ENCODE measurements at regions not wholly inside any gene's neighbourhood (a gene's known extent, or its start where the extent isn't known, plus 50 kb on each side); places are given as distances from the start of the nearest gene placed in this dataset.

DNA sequence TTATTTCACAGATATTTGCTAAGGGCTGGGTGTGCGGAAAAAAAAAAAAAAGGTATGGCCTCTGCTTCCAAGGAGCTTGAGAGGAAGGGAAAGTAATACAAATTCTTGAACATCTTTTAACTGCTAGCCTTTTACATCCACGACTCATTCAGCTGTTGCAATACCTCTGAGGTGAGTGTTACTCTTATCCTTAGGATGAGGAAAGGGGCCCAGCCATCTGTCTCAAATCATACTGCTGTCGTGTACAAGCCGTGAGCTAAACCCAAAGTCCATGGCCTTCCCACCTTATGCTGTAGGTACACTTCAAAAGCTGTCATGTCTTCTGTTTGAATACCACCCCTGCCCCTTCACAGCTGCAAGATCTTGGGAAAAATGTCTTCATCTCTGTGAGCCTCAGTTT lies 146.8 kb downstream of the KCNRG start:
- Histone ChIP-seq H3K27ac (no peak overlapping the region), H3K9me3 (no peaks in the 10 kb centered on the region), H3K27me3 (no peaks in the 10 kb centered on the region), H3K36me3 (no peaks in the 10 kb centered on the region), H3K4me1 (no peaks in the 10 kb centered on the region), H3K4me3 (no peak overlapping the region)
- DNase-seq (ENCODE audit: low spot score in 2 of 2) = no peak
- intact Hi-C loops (cut with DNase I) = no loop called here
- TF ChIP-seq, protein P1, sequence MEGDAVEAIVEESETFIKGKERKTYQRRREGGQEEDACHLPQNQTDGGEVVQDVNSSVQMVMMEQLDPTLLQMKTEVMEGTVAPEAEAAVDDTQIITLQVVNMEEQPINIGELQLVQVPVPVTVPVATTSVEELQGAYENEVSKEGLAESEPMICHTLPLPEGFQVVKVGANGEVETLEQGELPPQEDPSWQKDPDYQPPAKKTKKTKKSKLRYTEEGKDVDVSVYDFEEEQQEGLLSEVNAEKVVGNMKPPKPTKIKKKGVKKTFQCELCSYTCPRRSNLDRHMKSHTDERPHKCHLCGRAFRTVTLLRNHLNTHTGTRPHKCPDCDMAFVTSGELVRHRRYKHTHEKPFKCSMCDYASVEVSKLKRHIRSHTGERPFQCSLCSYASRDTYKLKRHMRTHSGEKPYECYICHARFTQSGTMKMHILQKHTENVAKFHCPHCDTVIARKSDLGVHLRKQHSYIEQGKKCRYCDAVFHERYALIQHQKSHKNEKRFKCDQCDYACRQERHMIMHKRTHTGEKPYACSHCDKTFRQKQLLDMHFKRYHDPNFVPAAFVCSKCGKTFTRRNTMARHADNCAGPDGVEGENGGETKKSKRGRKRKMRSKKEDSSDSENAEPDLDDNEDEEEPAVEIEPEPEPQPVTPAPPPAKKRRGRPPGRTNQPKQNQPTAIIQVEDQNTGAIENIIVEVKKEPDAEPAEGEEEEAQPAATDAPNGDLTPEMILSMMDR (IDR thresholded peaks at IDR 0.05) = no peak

DNA sequence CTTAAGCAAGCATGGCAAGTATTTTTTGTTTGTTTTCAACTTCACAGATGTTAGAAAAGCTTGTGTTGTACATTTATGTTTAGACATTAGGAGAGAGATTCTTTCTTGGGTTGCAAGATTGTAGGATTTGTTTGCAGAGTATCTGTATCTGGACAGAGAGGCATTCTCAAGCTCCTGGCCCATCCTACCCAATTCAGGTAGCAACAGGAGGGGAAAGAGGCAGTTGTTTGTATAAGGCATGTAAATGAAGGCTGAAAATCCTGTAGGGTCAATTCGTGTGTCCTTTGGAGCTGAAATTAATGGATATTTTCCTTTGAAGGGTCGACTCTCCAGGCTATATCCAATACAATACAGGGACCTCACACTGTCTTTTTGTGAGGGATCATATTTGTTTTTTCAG lies 147.3 kb downstream of the KCNRG start:
- Histone ChIP-seq H3K27ac (no peak overlapping the region), H3K4me3 (no peak overlapping the region), H3K9me3 (no peaks in the 10 kb centered on the region), H3K4me1 (no peaks in the 10 kb centered on the region), H3K27me3 (no peaks in the 10 kb centered on the region), H3K36me3 (no peaks in the 10 kb centered on the region)
- TF ChIP-seq, protein P1 (IDR thresholded peaks at IDR 0.05) = no peak
- no peak for DNase-seq (ENCODE audit: low spot score in 2 of 2)
- intact Hi-C loops (cut with DNase I) = no loop called here

DNA sequence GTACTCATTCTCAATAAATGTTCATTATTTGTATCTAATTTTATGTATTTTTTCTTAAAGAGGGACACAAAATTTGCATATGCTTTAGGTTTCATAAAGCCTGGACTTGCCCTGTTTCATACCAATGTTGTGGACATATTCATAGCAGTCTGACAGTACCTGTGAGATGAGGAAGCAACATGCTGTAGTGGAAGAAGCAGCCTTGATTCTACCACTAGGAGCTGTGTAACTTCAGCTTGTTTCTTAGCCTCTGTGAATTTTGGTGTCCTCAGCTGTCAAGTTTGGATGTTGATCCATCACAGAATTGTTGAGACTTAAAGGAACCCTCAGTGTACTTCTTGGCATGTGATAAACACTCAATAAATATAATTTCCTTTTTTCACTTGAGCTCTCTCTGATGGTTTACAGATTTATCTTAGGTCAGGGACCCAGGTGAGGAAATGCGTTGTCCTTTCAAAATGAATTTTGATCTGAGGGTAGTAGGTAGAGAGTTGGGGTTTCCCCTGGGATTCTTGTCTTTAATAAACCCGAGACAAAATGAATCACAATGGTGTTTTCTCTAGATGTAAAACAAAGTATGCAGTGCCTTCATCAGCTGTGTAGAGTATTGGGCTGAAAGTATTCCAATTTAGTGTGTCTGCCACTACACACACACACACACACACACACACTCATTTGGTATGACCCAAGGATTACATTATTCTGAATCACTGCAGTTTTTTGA lies 152.1 kb downstream of the KCNRG start:
- H3K27me3 ChIP-seq = no peaks in the 10 kb centered on the region
- intact Hi-C loops (cut with DNase I) = loop anchor here (5.0 kb wide), 1 partner anchor 190 kb away; no protein-coding TSS in a partner anchor
- TF ChIP-seq, protein P1 (IDR thresholded peaks at IDR 0.05) = no peak
- H3K36me3 ChIP-seq = no peaks in the 10 kb centered on the region
- no peaks in the 10 kb centered on the region for H3K4me1 ChIP-seq
- no peak overlapping the region for H3K27ac ChIP-seq
- H3K9me3 ChIP-seq = no peaks in the 10 kb centered on the region
- no peak for DNase-seq (ENCODE audit: low spot score in 2 of 2)
- no peak overlapping the region for H3K4me3 ChIP-seq

DNA sequence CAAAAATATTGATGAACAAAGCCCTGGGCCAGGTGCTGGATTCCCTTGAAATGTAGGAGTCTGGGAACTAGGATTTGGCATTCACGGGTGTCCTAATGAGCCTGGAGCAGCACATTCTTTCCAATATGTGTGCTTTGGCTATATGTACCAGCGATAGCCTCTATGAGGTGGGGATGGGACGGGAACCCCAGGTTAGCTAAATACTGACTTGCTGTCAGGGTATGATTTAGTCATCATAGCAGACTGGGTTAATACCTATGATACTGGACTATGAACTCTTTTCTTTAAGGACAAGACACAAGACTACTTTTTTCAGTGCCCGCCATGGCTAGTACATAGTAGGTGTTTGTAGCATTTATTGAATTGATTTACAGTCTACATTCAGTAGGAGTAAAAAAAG lies 152.7 kb downstream of the KCNRG start:
- H3K9me3 ChIP-seq = no peaks in the 10 kb centered on the region
- H3K36me3 ChIP-seq = no peaks in the 10 kb centered on the region
- TF ChIP-seq, protein P1 (IDR thresholded peaks at IDR 0.05) = no peak
- H3K27me3 ChIP-seq = no peaks in the 10 kb centered on the region
- no peak overlapping the region for H3K4me3 ChIP-seq
- no peak for DNase-seq (ENCODE audit: low spot score in 2 of 2)
- no peak overlapping the region for H3K27ac ChIP-seq
- intact Hi-C loops (cut with DNase I) = loop anchor here (5.0 kb wide), 1 partner anchor 191 kb away; no protein-coding TSS in a partner anchor
- H3K4me1 ChIP-seq = no peaks in the 10 kb centered on the region

DNA sequence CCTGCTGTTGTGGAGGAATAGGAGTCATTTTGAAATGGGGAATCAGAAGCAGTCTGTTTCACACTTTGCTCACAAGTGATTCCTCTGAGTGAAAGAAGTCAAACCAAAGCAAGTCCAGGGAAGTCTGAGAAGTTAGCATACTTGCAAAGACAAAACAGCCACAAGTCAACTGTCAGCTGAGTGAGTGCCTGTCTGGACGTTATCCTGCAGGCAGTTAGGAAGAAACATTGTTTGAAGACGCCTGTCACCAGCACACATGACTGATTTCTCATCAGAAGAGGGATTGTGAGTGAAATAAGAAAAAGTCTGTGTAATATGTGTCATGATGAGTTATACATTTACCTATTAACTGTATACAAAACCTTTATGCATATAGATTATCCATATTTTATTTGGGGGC lies 153.5 kb downstream of the KCNRG start:
- Histone ChIP-seq H3K27me3 (no peaks in the 10 kb centered on the region), H3K27ac (no peak overlapping the region), H3K36me3 (no peaks in the 10 kb centered on the region), H3K4me3 (no peak overlapping the region), H3K4me1 (no peaks in the 10 kb centered on the region), H3K9me3 (no peaks in the 10 kb centered on the region)
- TF ChIP-seq, protein P1 (IDR thresholded peaks at IDR 0.05) = no peak
- no peak for DNase-seq (ENCODE audit: low spot score in 2 of 2)
- intact Hi-C loops (cut with DNase I) = loop anchor here (5.0 kb wide), 1 partner anchor 191 kb away; no protein-coding TSS in a partner anchor
